ENCODE measurements at regions not wholly inside any gene's neighbourhood (a gene's known extent, or its start where the extent isn't known, plus 50 kb on each side); places are given as distances from the start of the nearest gene placed in this dataset.

GRCh38 chr3:5899014-5899761 lies 711.7 kb downstream of the EDEM1 start:
- Histone ChIP-seq H3K9me2 (ENCODE audit: insufficient read depth) (no peaks in the 10 kb centered on the region), H4K20me1 (ENCODE audit: insufficient read depth) (no peaks in the 10 kb centered on the region), H3K79me2 (ENCODE audit: low read depth) (no peaks in the 10 kb centered on the region), H3K9me3 (ENCODE audit: insufficient read depth, low read depth) (no peaks in the 10 kb centered on the region), H3F3A (ENCODE audit: insufficient read depth, low read depth) (no peaks in the 10 kb centered on the region), H3K27ac (no peak overlapping the region), H3K4me2 (no peak overlapping the region), H3K36me3 (ENCODE audit: low read depth) (no peaks in the 10 kb centered on the region), H3K27me3 (ENCODE audit: insufficient read depth, low read depth) (no peaks in the 10 kb centered on the region), H3K4me3 (no peak overlapping the region), H2AFZ (no peak overlapping the region), H3K4me1 (replicated peaks; ENCODE audit: insufficient read depth) (no peaks in the 10 kb centered on the region)
- CTCF ChIA-PET: no interaction called here
- POLR2A ChIA-PET (ENCODE audit: unreplicated experiment): no interaction called here
- TF ChIP-seq CTCF (conservative IDR thresholded peaks at IDR 0.05) (no peak), EZH2 (IDR thresholded peaks at IDR 0.05; ENCODE audit: low read depth) (no peak)
- intact Hi-C loops (cut with micrococcal nuclease; ENCODE audit: unreplicated experiment): no loop called here
- BruUV-seq (replicated peaks): no TSS peak
- no peak for DNase-seq

DNA sequence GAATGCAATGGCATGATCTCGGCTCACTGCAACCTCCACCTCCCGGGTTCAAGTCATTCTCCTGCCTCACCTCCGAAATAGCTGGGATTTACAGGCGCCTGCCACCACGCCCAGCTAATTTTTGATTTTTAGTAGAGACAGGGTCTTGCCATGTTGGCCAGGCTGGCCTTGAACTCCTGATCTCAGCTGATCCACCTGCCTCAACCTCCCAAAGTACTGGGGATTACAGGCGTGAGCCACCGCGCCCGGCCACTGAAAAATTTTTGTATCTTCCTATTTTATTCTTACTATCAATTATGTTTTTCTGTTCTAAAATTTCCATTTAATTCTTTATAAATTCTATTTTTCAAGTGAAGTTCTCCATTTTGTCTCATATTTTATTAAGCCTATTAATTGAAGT lies 730.4 kb downstream of the EDEM1 start:
- Histone ChIP-seq H3K27ac (no peak overlapping the region), H3F3A (ENCODE audit: insufficient read depth, low read depth) (no peaks in the 10 kb centered on the region), H3K4me3 (no peak overlapping the region), H3K4me1 (replicated peaks; ENCODE audit: insufficient read depth) (no peaks in the 10 kb centered on the region), H3K9me3 (ENCODE audit: insufficient read depth, low read depth) (no peaks in the 10 kb centered on the region), H3K27me3 (ENCODE audit: insufficient read depth, low read depth) (no peaks in the 10 kb centered on the region), H3K4me2 (no peak overlapping the region), H3K79me2 (ENCODE audit: low read depth) (no peaks in the 10 kb centered on the region), H2AFZ (no peak overlapping the region), H4K20me1 (ENCODE audit: insufficient read depth) (no peaks in the 10 kb centered on the region), H3K9me2 (ENCODE audit: insufficient read depth) (no peaks in the 10 kb centered on the region), H3K36me3 (ENCODE audit: low read depth) (no peaks in the 10 kb centered on the region)
- no TSS peak for BruUV-seq (replicated peaks)
- CTCF ChIA-PET: no interaction called here
- intact Hi-C loops (cut with micrococcal nuclease; ENCODE audit: unreplicated experiment): no loop called here
- TF ChIP-seq CTCF (conservative IDR thresholded peaks at IDR 0.05): no peak
- no peak for TF ChIP-seq EZH2 (IDR thresholded peaks at IDR 0.05; ENCODE audit: low read depth)
- DNase-seq: no peak
- POLR2A ChIA-PET (ENCODE audit: unreplicated experiment): interaction anchor here (0.7 kb wide), 1 partner anchor 20 kb away, joined by 4 read pairs; no protein-coding TSS in a partner anchor

GRCh38 chr3:5918626-5919025 lies 731.1 kb downstream of the EDEM1 start:
- no peaks in the 10 kb centered on the region for H3K79me2 ChIP-seq (ENCODE audit: low read depth)
- TF ChIP-seq CTCF (conservative IDR thresholded peaks at IDR 0.05) (no peak), EZH2 (IDR thresholded peaks at IDR 0.05; ENCODE audit: low read depth) (no peak)
- BruUV-seq (replicated peaks): no TSS peak
- no peaks in the 10 kb centered on the region for H3F3A ChIP-seq (ENCODE audit: insufficient read depth, low read depth)
- no peak overlapping the region for H3K4me3 ChIP-seq
- DNase-seq: no peak
- H3K36me3 ChIP-seq (ENCODE audit: low read depth): no peaks in the 10 kb centered on the region
- peak overlapping the region; percentile 22; the same call in 1 of the 2 replicates for H3K4me2 ChIP-seq
- H3K9me3 ChIP-seq (ENCODE audit: insufficient read depth, low read depth): no peaks in the 10 kb centered on the region
- ChIA-PET POLR2A (ENCODE audit: unreplicated experiment) (no interaction called here), CTCF (no interaction called here)
- H4K20me1 ChIP-seq (ENCODE audit: insufficient read depth): no peaks in the 10 kb centered on the region
- H3K27me3 ChIP-seq (ENCODE audit: insufficient read depth, low read depth): no peaks in the 10 kb centered on the region
- H2AFZ ChIP-seq: 0 out of 2 replicates have a peak overlapping the region, but pooled peaks have one; percentile 24
- intact Hi-C loops (cut with micrococcal nuclease; ENCODE audit: unreplicated experiment): no loop called here
- H3K27ac ChIP-seq: no peak overlapping the region
- no peaks in the 10 kb centered on the region for H3K9me2 ChIP-seq (ENCODE audit: insufficient read depth)
- no peaks in the 10 kb centered on the region for H3K4me1 ChIP-seq (replicated peaks; ENCODE audit: insufficient read depth)
